Effector memory CD8-positive, alpha-beta T cell (primary cell): ENCODE measurements at regions not wholly inside any gene's neighbourhood (a gene's known extent, or its start where the extent isn't known, plus 50 kb on each side); places are given as distances from the start of the nearest gene placed in this dataset.
"Not testable (repeated sequence)": the region's sequence is repeated elsewhere in the genome, so short reads cannot be mapped to it uniquely, and the experiment has no call there.

Experiments
- ATAC-seq: fragments of 150-1000 bp; cut with Tn5 transposase; replicated peaks from 2 replicates; pipeline ENCODE4 v1.10.0; 2021; ENCODE audit warnings: mild to moderate bottlenecking, moderate library complexity
- DNase-seq, 3 experiments: peaks; one replicate each; pipeline ENCODE4 v3.0.0; 2021
- H3K27ac Mint-ChIP-seq, 2 donors: one replicate each; pipeline ENCODE4 v1.8.0; 2022; ENCODE audit warnings: mild to moderate bottlenecking in 2 of 2, mixed read lengths in 2 of 2, moderate library complexity in 2 of 2
- H3K27me3 Mint-ChIP-seq, 2 donors: one replicate each; pipeline ENCODE4 v1.8.0; 2022; ENCODE audit warnings: mixed read lengths in 2 of 2
- H3K36me3 Mint-ChIP-seq: one replicate; pipeline ENCODE4 v1.8.0; 2022; ENCODE audit warnings: mild to moderate bottlenecking, moderate library complexity, mixed read lengths; ENCODE audit not compliant: insufficient read depth
- H3K4me1 Mint-ChIP-seq, 2 donors: one replicate each; pipeline ENCODE4 v1.8.0; 2022; ENCODE audit warnings: low read depth in 2 of 2, mixed read lengths in 2 of 2
- H3K4me3 Mint-ChIP-seq, 2 donors: one replicate each; pipeline ENCODE4 v1.8.0; 2022; ENCODE audit warnings: mild to moderate bottlenecking in 2 of 2, mixed read lengths in 2 of 2, moderate library complexity in 2 of 2
- H3K9me3 Mint-ChIP-seq, 2 donors: one replicate each; pipeline ENCODE4 v1.8.0; 2022; ENCODE audit warnings: mixed read lengths in 2 of 2

GRCh38 chrX:79026742-79027141 lies 81.6 kb downstream of the P2RY10 start:
- not testable (repeated sequence) for ATAC-seq, H3K36me3 Mint-ChIP-seq, H3K4me1 Mint-ChIP-seq

GRCh38 chrX:79035421-79035820 lies 90.2 kb downstream of the P2RY10 start:
- Mint-ChIP-seq H3K27ac (peak overlapping the region in 1 of 2 donors; percentile 89), H3K27me3 (no peaks in the 10 kb centered on the region), H3K4me3 (no peak overlapping the region), H3K36me3 (no peaks in the 10 kb centered on the region), H3K9me3 (no peaks in the 10 kb centered on the region), H3K4me1 (peaks cover 0 to 14% of the 10 kb centered on the region in 2 donors)
- DNase-seq (no peak), ATAC-seq (no peak)

More at GRCh38 chrX:79026742-79027141, 81.6 kb downstream of the P2RY10 start:
- H3K9me3 Mint-ChIP-seq, DNase-seq, H3K27ac Mint-ChIP-seq, H3K27me3 Mint-ChIP-seq, H3K4me3 Mint-ChIP-seq: not testable (repeated sequence)

GRCh38 chrX:79036157-79036880 lies 91.1 kb downstream of the P2RY10 start:
- ATAC-seq, result no peak
- Mint-ChIP-seq H3K9me3 (no peaks in the 10 kb centered on the region), H3K27me3 (no peaks in the 10 kb centered on the region), H3K4me1 (peaks cover 0 to 14% of the 10 kb centered on the region in 2 donors), H3K27ac (no peak overlapping the region), H3K4me3 (no peak overlapping the region), H3K36me3 (no peaks in the 10 kb centered on the region)
- DNase-seq, result no peak

- no peaks in the 10 kb centered on the region for H3K36me3 Mint-ChIP-seq
- no peak for DNase-seq
- H3K4me3 Mint-ChIP-seq, result no peak overlapping the region
- ATAC-seq, result no peak
- no peaks in the 10 kb centered on the region for H3K4me1 Mint-ChIP-seq
- no peaks in the 10 kb centered on the region for H3K9me3 Mint-ChIP-seq
- no peaks in the 10 kb centered on the region for H3K27me3 Mint-ChIP-seq
- H3K27ac Mint-ChIP-seq, result no peak overlapping the region
These were observed 78.8 kb upstream of the GPR174 start for GRCh38 chrX:79065696-79066095.

- Mint-ChIP-seq H3K27me3 (no peaks in the 10 kb centered on the region), H3K9me3 (no peaks in the 10 kb centered on the region), H3K4me3 (peak overlapping the region in 1 of 2 donors; percentile 55), H3K36me3 (no peaks in the 10 kb centered on the region), H3K4me1 (peaks cover 6 to 10% of the 10 kb centered on the region in 2 donors), H3K27ac (no peak overlapping the region)
- no peak for ATAC-seq
- DNase-seq, result no peak
These were observed 66.4 kb upstream of the GPR174 start for GRCh38 chrX:79078114-79078513.

- ATAC-seq, result no peak
- Mint-ChIP-seq H3K27ac (no peak overlapping the region), H3K9me3 (no peaks in the 10 kb centered on the region), H3K4me3 (no peak overlapping the region), H3K36me3 (no peaks in the 10 kb centered on the region), H3K27me3 (no peaks in the 10 kb centered on the region), H3K4me1 (peaks cover 6 to 10% of the 10 kb centered on the region in 2 donors)
- DNase-seq, result no peak
These were observed 65.0 kb upstream of the GPR174 start for GRCh38 chrX:79079477-79079876.

- Mint-ChIP-seq H3K27ac (no peak overlapping the region), H3K4me3 (peak overlapping the region in 1 of 2 donors; percentile 10), H3K4me1 (peaks cover 6 to 16% of the 10 kb centered on the region in 2 donors), H3K9me3 (no peaks in the 10 kb centered on the region), H3K36me3 (no peaks in the 10 kb centered on the region), H3K27me3 (no peaks in the 10 kb centered on the region)
- ATAC-seq (no peak), DNase-seq (no peak)
These were observed 64.3 kb upstream of the GPR174 start for GRCh38 chrX:79080141-79080540.

- Mint-ChIP-seq H3K27ac (peak overlapping the region; percentile 33 to 93), H3K27me3 (no peaks in the 10 kb centered on the region), H3K9me3 (no peaks in the 10 kb centered on the region), H3K4me3 (peak overlapping the region; percentile 49 to 77), H3K4me1 (peaks cover 6 to 16% of the 10 kb centered on the region in 2 donors), H3K36me3 (no peaks in the 10 kb centered on the region)
- ATAC-seq (peak; percentile 85), DNase-seq (peak; percentile 16 to 45 (median 27))
These were observed 62.5 kb upstream of the GPR174 start for GRCh38 chrX:79081895-79082512.

- H3K27me3 Mint-ChIP-seq, result no peaks in the 10 kb centered on the region
- H3K27ac Mint-ChIP-seq, result peak overlapping the region in 1 of 2 donors; percentile 87
- H3K4me1 Mint-ChIP-seq, result peaks cover 6 to 16% of the 10 kb centered on the region in 2 donors
- DNase-seq (no peak), ATAC-seq (no peak)
- H3K36me3 Mint-ChIP-seq, result no peaks in the 10 kb centered on the region
- peak overlapping the region in 1 of 2 donors; percentile 53 for H3K4me3 Mint-ChIP-seq
- no peaks in the 10 kb centered on the region for H3K9me3 Mint-ChIP-seq
These were observed 61.6 kb upstream of the GPR174 start for GRCh38 chrX:79082899-79083298.

- Mint-ChIP-seq H3K36me3 (peaks cover 3% of the 10 kb centered on the region), H3K27me3 (no peaks in the 10 kb centered on the region), H3K4me1 (peaks cover 5 to 13% of the 10 kb centered on the region in 2 donors), H3K9me3 (no peaks in the 10 kb centered on the region), H3K4me3 (no peak overlapping the region), H3K27ac (no peak overlapping the region)
- no peak for DNase-seq
- no peak for ATAC-seq
These were observed 59.6 kb upstream of the GPR174 start for GRCh38 chrX:79084923-79085322.

GRCh38 chrX:79089896-79090584 lies 54.4 kb upstream of the GPR174 start:
- peak overlapping the region; percentile 68 to 91 for H3K27ac Mint-ChIP-seq
- H3K4me1 Mint-ChIP-seq, result peaks cover 10 to 23% of the 10 kb centered on the region in 2 donors
- H3K4me3 Mint-ChIP-seq, result peak overlapping the region in 1 of 2 donors; percentile 20
- no peak for ATAC-seq
- no peaks in the 10 kb centered on the region for H3K27me3 Mint-ChIP-seq
- H3K36me3 Mint-ChIP-seq, result peaks cover 3% of the 10 kb centered on the region
- H3K9me3 Mint-ChIP-seq, result peaks cover 0 to 6% of the 10 kb centered on the region in 2 donors
- no peak for DNase-seq

- Mint-ChIP-seq H3K4me3 (no peak overlapping the region), H3K9me3 (peaks cover 0 to 6% of the 10 kb centered on the region in 2 donors), H3K36me3 (no peaks in the 10 kb centered on the region), H3K27me3 (no peaks in the 10 kb centered on the region), H3K27ac (peak overlapping the region; percentile 78 to 96), H3K4me1 (peaks cover 24 to 50% of the 10 kb centered on the region in 2 donors)
- no peak for DNase-seq
- ATAC-seq, result no peak
These were observed 50.2 kb upstream of the GPR174 start for GRCh38 chrX:79094075-79094832.
